Adrenal gland (tissue), 5 donors: ENCODE measurements at regions not wholly inside any gene's neighbourhood (a gene's known extent, or its start where the extent isn't known, plus 50 kb on each side); places are given as distances from the start of the nearest gene placed in this dataset.

Experiments
- CTCF ChIP-seq, 6 experiments: fragments of 450-650 bp in 4 of 6; fragments of 200-600 bp in 2 of 6; sonication (generic) in 1 of 6; IDR thresholded peaks; 1 replicate in 5 of 6; 2 replicates in 1 of 6; pipeline versions ENCODE4 v1.5.1 to v1.8.0; 2016 to 2021; ENCODE audit warnings: antibody characterized with exemption in 6 of 6, mild to moderate bottlenecking in 2 of 6, moderate library complexity in 1 of 6
- POLR2A ChIP-seq, 2 donors: fragments of 450-650 bp; IDR thresholded peaks; one replicate each; pipeline ENCODE4 v1.6.1; 2017; ENCODE audit warnings: antibody characterized with exemption in 2 of 2, mild to moderate bottlenecking in 2 of 2, moderate library complexity in 1 of 2
- donor health status: DM: no; HTN: no; CAD: no.

- TF ChIP-seq CTCF (IDR thresholded peaks at IDR 0.05), result no peak
- no peak for TF ChIP-seq POLR2A (IDR thresholded peaks at IDR 0.05)
Observed at GRCh38 chr18:72063001-72063400, 481.1 kb downstream of the CBLN2 start.
